ENCODE measurements at regions not wholly inside any gene's neighbourhood (a gene's known extent, or its start where the extent isn't known, plus 50 kb on each side); places are given as distances from the start of the nearest gene placed in this dataset.
"Not testable (repeated sequence)": the region's sequence is repeated elsewhere in the genome, so short reads cannot be mapped to it uniquely, and the experiment has no call there.

GRCh38 chr1:82390627-82391026 is 589.9 kb downstream of the ADGRL2 start:
- no peak for DNase-seq

DNA sequence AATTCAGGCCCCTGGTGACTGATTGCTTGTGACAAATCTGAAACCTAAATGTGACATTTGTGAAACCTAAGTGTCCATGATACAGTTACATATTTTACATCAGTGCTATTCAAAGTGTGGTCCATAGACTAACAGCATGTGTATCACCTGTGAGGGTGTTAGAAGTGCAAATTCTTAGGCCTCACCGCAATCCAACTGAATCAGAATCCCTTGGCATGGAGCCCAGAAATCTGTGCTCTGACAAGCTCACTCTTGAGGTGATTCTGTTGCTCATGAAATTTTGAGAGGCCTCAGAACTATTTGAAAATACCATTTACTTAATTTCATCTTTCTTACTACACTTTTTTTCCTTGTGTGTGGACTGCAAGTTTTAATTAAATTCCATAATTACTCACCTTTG is 587.9 kb downstream of the ADGRL2 start:
- no peak for DNase-seq

GRCh38 chr1:82387012-82387366 is 586.3 kb downstream of the ADGRL2 start:
- DNase-seq = no peak

- no peak for DNase-seq
Measured at GRCh38 chr1:82386365-82387011, 585.8 kb downstream of the ADGRL2 start.

DNA sequence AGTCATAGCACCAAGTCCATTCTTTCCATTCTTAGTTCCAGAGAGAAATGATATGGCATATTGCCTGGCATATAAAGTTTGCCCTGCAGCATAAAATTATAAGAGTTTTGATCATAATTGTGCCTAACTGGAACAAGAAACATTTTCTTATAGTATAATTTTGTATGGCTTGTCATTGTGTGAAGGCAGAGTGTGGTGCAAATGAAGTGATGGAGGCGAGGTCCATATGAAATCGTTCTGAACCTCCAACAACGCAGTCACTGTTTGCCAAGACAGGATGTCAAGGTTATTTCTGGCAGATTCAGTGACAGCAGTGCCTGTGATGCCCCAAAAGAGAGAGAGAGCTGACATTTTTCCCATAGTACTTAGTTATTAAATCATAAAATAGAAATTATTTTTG is 584.0 kb downstream of the ADGRL2 start:
- no peak for DNase-seq

GRCh38 chr1:82377201-82377884 is 576.6 kb downstream of the ADGRL2 start:
- no peak for DNase-seq

DNA sequence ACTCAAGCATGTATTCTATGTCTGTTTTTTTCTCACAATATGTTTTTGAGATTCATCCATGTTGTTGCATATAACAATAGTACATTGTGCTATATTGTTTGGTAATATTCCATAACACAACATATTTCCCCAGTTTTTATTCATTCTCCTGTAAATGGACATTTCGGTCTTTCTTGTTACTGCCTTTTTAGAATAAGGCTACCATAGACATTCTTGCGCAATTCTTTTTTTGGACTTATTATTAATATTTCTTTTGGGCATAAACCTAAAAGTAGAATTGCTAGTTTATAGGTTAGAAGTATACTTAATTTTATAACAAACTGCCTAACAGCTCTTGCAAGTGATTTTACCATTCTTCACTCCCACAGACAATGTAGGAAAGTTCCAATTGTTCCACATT is 573.0 kb downstream of the ADGRL2 start:
- no peak for DNase-seq

DNA sequence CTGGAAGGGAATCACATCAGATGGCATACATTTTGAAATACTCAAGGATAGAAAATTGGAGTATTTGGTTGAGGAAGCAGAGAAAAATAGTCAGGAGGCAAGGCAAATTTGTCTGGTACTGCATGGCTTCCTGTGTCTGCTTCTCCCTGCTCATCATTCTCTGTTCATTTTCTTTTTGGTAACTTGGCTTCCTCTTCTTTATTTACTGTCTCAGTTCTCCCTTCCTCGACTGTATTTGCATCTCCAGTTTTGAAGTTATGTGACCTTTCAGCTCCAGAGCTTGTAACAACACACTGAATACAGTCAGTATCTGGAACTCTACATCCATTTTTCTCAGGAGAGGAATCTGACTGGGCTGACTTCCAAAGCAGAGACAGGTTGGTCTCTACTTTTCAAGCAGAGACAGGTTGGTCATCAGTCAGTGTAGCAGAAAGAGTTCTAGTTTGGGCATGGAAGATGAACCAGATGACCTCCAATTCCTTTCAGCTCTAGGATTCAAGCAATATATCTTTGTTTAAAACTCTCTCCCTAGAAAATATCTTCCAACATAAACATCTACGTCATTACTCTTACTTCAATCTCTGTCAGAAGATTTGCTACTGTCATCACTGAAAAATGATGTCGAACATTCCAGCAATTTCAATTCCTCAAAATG is 571.2 kb downstream of the ADGRL2 start:
- DNase-seq = no peak

DNA sequence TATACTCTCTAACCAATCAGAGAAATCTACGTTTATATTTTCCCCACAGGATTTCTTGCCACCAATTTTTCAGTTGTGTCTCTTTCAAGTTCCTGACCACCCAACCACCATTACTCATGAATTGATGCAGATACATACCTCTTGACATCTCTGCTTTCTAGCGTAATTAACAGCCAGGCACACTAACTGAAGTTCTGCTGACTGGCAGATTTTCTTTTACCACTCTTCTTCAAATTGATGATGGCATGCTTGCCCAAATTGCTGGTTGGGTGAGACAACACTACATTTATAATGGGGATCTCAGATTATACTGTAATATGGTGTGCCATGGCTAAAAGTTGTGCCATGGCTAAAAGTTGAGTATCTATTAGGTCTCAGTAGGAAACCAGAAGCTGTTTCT is 566.7 kb downstream of the ADGRL2 start:
- no peak for DNase-seq

GRCh38 chr1:82366689-82367088 is 566.0 kb downstream of the ADGRL2 start:
- no peak for DNase-seq

GRCh38 chr1:82359541-82359940 is 558.8 kb downstream of the ADGRL2 start:
- DNase-seq = not testable (repeated sequence)

DNA sequence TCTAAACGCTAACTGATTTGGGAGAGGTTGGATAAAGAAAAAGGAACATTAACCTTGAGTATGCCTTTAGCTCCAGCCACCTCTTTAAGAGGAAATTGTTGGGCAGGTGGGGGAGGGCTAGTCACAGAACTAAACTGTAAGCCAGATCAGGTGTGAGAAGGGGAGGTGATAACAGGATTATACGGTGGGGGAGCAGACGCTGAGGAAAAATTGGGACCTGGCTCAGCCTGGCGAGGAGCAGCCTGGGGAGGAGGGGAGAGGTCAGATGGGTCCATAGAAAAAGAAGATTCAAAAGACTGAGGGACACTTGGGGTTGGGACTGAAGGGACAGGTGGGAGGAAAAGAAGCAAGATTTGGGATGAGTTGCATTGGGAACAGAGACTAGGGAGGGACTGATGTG is 558.0 kb downstream of the ADGRL2 start:
- not testable (repeated sequence) for DNase-seq

- not testable (repeated sequence) for DNase-seq
Measured at GRCh38 chr1:82354546-82354945, 553.8 kb downstream of the ADGRL2 start.

DNA sequence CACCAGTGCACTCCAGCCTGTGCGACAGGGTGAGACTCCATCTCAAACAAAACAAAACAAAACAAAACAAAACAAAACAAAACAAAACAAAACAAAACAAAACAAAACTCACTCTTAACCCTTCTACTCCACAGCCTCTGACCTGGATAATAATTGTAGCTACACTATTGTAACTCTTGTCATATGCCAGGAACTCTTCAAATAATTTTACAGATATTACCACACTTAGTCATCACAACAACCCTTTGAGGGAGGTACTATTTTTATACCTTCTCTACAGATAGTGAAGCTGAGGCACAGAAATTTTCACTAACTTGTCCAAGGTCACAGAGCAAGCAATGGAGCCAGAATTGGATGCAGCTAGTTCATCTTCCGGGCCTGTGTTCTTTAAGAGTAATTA is 547.8 kb downstream of the ADGRL2 start:
- DNase-seq = no peak

GRCh38 chr1:82346141-82346540 is 545.4 kb downstream of the ADGRL2 start:
- no peak for DNase-seq

DNA sequence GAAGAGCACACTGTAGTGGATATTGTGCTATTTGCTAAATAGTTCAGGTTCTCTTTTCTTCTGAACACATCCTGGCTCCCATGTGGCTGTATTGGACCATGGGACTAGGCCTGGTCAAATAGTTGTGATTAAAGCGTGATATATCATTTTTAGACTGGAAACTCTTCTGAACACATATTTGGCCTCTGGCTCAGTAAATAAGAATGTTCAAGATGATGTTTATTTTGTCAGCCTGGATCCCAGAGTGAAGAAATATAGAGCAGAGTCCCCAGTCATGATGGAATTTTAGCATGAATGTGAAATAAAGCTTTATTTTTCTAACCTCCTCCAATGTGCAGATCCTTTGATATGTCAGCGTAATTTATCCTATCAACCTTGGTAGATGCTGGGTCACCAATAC is 542.6 kb downstream of the ADGRL2 start:
- DNase-seq = no peak

DNA sequence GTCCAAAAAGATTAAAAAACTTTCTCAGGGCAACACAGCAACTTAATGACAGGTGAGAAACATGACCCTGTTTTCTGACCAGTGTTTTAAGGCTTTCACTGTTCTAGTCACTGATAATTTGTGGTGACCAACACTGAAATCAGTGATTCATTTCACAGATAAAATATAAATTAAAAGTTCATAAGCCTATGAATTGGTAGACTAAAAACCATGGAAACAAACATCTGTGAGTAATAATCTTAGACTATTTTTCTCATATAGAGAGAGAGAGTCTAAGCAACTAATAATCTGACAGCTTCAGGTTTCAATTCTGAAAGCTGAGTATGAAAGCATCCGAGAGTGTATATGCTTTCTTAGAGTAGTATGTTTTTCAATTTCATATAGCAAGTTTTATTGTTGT is 536.9 kb downstream of the ADGRL2 start:
- no peak for DNase-seq

DNA sequence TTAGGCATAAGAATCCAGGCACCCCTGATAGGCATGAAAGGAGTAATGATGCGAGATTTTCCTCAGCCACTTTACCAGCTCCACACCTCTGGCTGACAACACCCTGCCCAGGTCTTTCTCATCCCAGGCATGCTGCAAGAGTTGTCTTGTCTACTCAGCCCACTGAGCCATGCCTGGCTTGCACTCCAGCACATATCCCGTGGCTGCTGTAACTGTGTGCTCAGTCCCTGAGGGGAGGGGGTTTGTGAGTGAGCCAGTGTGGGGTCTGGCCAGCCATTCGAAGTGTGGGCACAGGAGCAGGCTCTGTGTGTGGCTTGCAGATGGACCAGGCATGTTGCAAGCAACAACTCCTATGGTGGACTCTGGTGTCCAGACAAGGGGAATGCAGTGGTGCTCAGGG is 529.6 kb downstream of the ADGRL2 start:
- no peak for DNase-seq

DNA sequence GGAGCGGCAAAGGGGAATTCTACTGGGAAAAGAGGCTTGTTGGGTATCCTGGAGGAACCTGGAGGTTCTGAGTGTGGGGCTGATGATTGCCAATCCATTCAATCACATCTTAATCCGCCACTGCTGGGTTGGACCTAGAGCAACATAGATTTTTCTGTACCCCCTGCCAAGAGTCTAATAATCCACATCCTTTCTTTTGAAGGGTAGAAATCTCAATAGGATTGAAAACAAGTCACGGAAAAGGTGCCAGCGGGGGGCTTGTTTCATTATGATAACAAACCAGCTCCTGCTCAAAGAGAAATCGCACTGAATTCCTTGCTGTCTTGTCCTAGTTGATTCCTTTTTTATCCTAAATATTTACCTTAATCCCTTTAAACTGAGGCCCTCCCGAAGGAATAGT is 528.5 kb downstream of the ADGRL2 start:
- DNase-seq = no peak

- no peak for DNase-seq
Measured at GRCh38 chr1:82323144-82323841, 522.6 kb downstream of the ADGRL2 start.

DNA sequence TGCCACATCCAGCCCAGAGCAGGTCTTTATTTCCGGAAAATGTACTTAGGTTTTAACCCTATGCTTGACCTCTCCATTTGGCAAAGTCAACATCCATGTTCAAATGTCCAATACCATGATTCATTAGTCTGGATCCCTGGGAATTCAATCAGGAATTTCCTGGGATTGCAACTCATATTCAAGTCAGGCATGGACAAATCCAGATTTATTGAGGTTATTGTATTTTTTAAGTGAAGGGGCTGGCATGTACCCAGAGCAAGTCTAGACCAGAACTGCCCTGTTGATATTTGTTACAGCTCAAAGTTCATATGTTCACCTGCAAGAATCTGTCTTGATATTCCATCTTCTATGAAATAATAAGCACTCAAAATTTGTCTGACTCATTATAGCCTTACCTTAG is 521.1 kb downstream of the ADGRL2 start:
- DNase-seq = no peak

- no peak for DNase-seq
Measured at GRCh38 chr1:82319546-82319945, 518.8 kb downstream of the ADGRL2 start.

GRCh38 chr1:82318921-82319320 is 518.2 kb downstream of the ADGRL2 start:
- DNase-seq = no peak

DNA sequence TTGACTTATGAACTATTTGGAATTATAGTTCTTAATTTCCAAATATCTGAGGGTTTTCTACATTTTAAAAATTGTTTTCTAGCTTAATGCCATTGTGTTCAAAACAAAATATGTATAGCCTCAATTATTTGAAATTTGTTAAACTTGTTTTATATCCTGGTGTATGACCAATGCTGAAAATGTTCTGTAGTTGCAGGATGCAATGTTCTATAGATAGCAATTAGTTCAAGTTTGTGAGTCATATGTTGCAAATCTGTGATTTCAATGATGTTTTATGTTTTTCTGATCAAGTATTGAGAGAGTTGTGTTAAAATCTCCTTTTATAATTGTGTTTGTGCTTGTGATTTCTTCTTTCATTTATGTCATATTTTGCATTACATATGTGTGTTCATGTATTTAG is 517.5 kb downstream of the ADGRL2 start:
- no peak for DNase-seq

Measured in CD4-positive, alpha-beta T cell treated with Interleukin-15 for 1 hour (primary cell).